OCI-LY1 (cell line): ENCODE measurements at regions not wholly inside any gene's neighbourhood (a gene's known extent, or its start where the extent isn't known, plus 50 kb on each side); places are given as distances from the start of the nearest gene placed in this dataset.

Source experiments
- H2AFZ ChIP-seq: fragments of 200-600 bp; sonication (generic), shearing (Covaris generic); 2 replicates; pipeline ENCODE4 v1.6.0; 2014; ENCODE audit warnings: antibody characterized with exemption, mild to moderate bottlenecking, low read length
- H3F3A ChIP-seq: fragments of 200-600 bp; sonication (generic), shearing (Covaris generic); 2 replicates; pipeline ENCODE4 v1.6.0; 2014; ENCODE audit warnings: mild to moderate bottlenecking, antibody characterized with exemption, low read length, moderate library complexity; ENCODE audit not compliant: insufficient read depth
- H3K27ac ChIP-seq: fragments of 200-600 bp; sonication (generic); 2 replicates; pipeline ENCODE4 v1.5.1; 2014; ENCODE audit warnings: low read length, mixed run types, mild to moderate bottlenecking, low read depth; ENCODE audit not compliant: poor library complexity, severe bottlenecking
- H3K27me3 ChIP-seq: fragments of 200-600 bp; sonication (generic); 2 replicates; pipeline ENCODE4 v1.6.0; 2014; ENCODE audit warnings: antibody characterized with exemption, mild to moderate bottlenecking, low read length, moderate library complexity; ENCODE audit not compliant: insufficient read depth
- H3K36me3 ChIP-seq: fragments of 200-600 bp; sonication (generic); 2 replicates; pipeline ENCODE4 v1.6.1; 2014; ENCODE audit warnings: mild to moderate bottlenecking, antibody characterized with exemption, low read length, moderate library complexity, mixed read lengths; ENCODE audit not compliant: insufficient read depth
- H3K4me1 ChIP-seq: fragments of 200-600 bp; sonication (generic); 2 replicates; pipeline ENCODE4 v1.5.1; 2014; ENCODE audit warnings: mild to moderate bottlenecking, low read length, moderate library complexity; ENCODE audit not compliant: insufficient read depth, severe bottlenecking
- H3K4me2 ChIP-seq: fragments of 200-600 bp; sonication (generic), shearing (Covaris generic); 2 replicates; pipeline ENCODE4 v1.6.1; 2014; ENCODE audit warnings: low read length
- H3K4me3 ChIP-seq: fragments of 200-600 bp; sonication (generic); 2 replicates; pipeline ENCODE4 v1.5.1; 2014; ENCODE audit warnings: low read length, low read depth, mild to moderate bottlenecking, mixed read lengths; ENCODE audit not compliant: poor library complexity, severe bottlenecking
- H3K79me2 ChIP-seq: fragments of 200-600 bp; shearing (Covaris generic); 2 replicates; pipeline ENCODE4 v1.6.1; 2016; ENCODE audit warnings: mixed run types, low read length, mixed read lengths; ENCODE audit not compliant: insufficient read depth
- H3K9ac ChIP-seq: fragments of 200-600 bp; sonication (generic), shearing (Covaris generic); 2 replicates; pipeline ENCODE4 v1.6.1; 2014; ENCODE audit warnings: mild to moderate bottlenecking, low read length, mixed read lengths
- H3K9me2 ChIP-seq: fragments of 200-600 bp; sonication (generic), shearing (Covaris generic); 2 replicates; pipeline ENCODE4 v1.6.1; 2014; ENCODE audit warnings: low read depth, mild to moderate bottlenecking, low read length, mixed read lengths
- H3K9me3 ChIP-seq: fragments of 200-600 bp; shearing (Covaris generic); 2 replicates; pipeline ENCODE4 v1.6.1; 2014; ENCODE audit warnings: low read length, mixed read lengths
- H4K20me1 ChIP-seq: fragments of 200-600 bp; sonication (generic), shearing (Covaris generic); 2 replicates; pipeline ENCODE4 v1.6.0; 2016; ENCODE audit warnings: mild to moderate bottlenecking, low read length; ENCODE audit not compliant: insufficient read depth
- EZH2 ChIP-seq: fragments of 200-600 bp; sonication (generic), shearing (Covaris generic); IDR thresholded peaks from 2 replicates; pipeline ENCODE4 v1.8.0; 2017; ENCODE audit warnings: borderline replicate concordance, mixed run types, mild to moderate bottlenecking, antibody characterized with exemption, low read length, moderate library complexity, mixed read lengths
- TF ChIP-seq, protein P1 (sequence below): fragments of 200-600 bp; sonication (generic), shearing (Covaris generic); IDR thresholded peaks from 2 replicates; pipeline ENCODE4 v1.5.1; 2017; ENCODE audit warnings: mild to moderate bottlenecking, antibody characterized with exemption, low read length, moderate library complexity, mixed read lengths

DNA sequence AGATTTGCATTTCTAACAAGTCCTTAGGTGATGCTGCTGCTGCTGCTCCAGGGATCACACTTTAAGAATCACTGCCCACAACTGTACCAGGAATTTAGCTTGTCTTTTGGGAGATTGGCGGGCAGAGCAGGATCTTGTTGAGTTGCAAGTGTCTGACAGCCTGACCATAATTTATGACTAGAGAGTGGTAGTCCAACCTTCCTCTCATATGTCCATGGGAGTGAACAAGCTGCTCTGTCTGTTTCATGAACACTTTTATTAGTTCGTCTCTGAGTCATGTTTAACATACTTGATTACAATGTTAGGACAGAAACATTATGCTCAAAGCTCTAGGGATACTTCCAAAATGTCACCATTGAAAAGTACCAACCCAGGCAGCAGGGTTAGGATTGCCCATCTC, 169.6 kb downstream of the TGFB2 start:
- no peak for TF ChIP-seq EZH2
- TF ChIP-seq, protein P1, sequence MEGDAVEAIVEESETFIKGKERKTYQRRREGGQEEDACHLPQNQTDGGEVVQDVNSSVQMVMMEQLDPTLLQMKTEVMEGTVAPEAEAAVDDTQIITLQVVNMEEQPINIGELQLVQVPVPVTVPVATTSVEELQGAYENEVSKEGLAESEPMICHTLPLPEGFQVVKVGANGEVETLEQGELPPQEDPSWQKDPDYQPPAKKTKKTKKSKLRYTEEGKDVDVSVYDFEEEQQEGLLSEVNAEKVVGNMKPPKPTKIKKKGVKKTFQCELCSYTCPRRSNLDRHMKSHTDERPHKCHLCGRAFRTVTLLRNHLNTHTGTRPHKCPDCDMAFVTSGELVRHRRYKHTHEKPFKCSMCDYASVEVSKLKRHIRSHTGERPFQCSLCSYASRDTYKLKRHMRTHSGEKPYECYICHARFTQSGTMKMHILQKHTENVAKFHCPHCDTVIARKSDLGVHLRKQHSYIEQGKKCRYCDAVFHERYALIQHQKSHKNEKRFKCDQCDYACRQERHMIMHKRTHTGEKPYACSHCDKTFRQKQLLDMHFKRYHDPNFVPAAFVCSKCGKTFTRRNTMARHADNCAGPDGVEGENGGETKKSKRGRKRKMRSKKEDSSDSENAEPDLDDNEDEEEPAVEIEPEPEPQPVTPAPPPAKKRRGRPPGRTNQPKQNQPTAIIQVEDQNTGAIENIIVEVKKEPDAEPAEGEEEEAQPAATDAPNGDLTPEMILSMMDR = no peak
- Histone ChIP-seq H2AFZ (no peak overlapping the region), H3K79me2 (no peaks in the 10 kb centered on the region), H3K4me1 (no peaks in the 10 kb centered on the region), H3K9me2 (no peaks in the 10 kb centered on the region), H3K9me3 (no peaks in the 10 kb centered on the region), H3K4me3 (no peak overlapping the region), H3K9ac (no peak overlapping the region), H4K20me1 (no peaks in the 10 kb centered on the region), H3K4me2 (no peak overlapping the region), H3K27me3 (no peaks in the 10 kb centered on the region), H3K27ac (no peak overlapping the region), H3K36me3 (no peaks in the 10 kb centered on the region), H3F3A (no peaks in the 10 kb centered on the region)

DNA sequence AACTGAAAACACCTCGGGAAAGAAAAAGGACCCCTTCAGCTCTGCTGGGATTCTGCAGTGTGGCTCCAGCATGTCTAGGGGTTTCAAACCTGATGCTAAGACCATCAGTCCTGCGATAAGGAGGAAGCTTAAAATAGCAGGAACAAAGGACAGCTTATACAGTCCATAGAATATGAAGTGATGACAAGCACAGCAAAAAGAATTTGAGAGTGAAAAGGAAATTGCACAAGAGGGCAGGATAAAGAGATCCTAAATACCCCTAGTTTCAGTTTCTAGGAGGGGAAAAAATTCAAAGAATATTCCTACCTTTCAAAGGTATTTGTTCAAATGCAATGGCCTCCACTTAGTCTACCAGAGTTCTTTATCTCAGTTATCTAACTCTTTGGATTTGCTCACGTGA, 171.4 kb downstream of the TGFB2 start:
- TF ChIP-seq, protein P1 = no peak
- TF ChIP-seq EZH2 = no peak
- Histone ChIP-seq H3K79me2 (no peaks in the 10 kb centered on the region), H3K36me3 (no peaks in the 10 kb centered on the region), H3K27me3 (no peaks in the 10 kb centered on the region), H3K4me2 (no peak overlapping the region), H3K4me3 (no peak overlapping the region), H3K9me2 (no peaks in the 10 kb centered on the region), H2AFZ (no peak overlapping the region), H3F3A (no peaks in the 10 kb centered on the region), H3K9ac (no peak overlapping the region), H3K4me1 (no peaks in the 10 kb centered on the region), H3K27ac (no peak overlapping the region), H4K20me1 (no peaks in the 10 kb centered on the region), H3K9me3 (no peaks in the 10 kb centered on the region)

DNA sequence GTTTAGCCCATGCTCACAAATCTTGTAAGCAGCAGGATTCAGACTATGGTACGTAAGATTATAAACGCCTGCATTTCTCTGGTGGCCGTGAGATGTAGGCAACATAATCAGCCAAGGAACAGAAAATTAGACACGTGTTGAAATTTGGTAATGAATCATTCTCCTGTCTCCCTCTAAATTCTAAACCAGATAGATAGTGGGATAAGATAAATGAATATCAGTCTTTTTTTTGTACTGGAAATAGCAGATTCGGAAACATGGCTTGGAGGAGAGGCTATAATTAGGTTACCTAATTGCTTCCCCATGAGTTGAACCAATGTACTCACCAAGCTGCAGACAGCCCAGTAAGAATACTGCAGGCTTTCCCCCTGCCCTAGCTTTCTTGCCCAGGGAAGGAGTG, 172.3 kb downstream of the TGFB2 start:
- Histone ChIP-seq H3K9ac (no peak overlapping the region), H4K20me1 (no peaks in the 10 kb centered on the region), H3K9me3 (no peaks in the 10 kb centered on the region), H2AFZ (no peak overlapping the region), H3K79me2 (no peaks in the 10 kb centered on the region), H3K27me3 (no peaks in the 10 kb centered on the region), H3K36me3 (no peaks in the 10 kb centered on the region), H3K4me2 (no peak overlapping the region), H3K9me2 (no peaks in the 10 kb centered on the region), H3K4me3 (no peak overlapping the region), H3K4me1 (no peaks in the 10 kb centered on the region), H3K27ac (no peak overlapping the region), H3F3A (no peaks in the 10 kb centered on the region)
- TF ChIP-seq, protein P1 = no peak
- TF ChIP-seq EZH2 = no peak
